ENCODE measurements at regions not wholly inside any gene's neighbourhood (a gene's known extent, or its start where the extent isn't known, plus 50 kb on each side); places are given as distances from the start of the nearest gene placed in this dataset.
A peak's percentile ranks its signal among the peaks of the same experiment; 100 is the strongest.

GRCh38 chr20:6583134-6583738 lies 184.2 kb upstream of the BMP2 start:
- TF ChIP-seq, protein P1, sequence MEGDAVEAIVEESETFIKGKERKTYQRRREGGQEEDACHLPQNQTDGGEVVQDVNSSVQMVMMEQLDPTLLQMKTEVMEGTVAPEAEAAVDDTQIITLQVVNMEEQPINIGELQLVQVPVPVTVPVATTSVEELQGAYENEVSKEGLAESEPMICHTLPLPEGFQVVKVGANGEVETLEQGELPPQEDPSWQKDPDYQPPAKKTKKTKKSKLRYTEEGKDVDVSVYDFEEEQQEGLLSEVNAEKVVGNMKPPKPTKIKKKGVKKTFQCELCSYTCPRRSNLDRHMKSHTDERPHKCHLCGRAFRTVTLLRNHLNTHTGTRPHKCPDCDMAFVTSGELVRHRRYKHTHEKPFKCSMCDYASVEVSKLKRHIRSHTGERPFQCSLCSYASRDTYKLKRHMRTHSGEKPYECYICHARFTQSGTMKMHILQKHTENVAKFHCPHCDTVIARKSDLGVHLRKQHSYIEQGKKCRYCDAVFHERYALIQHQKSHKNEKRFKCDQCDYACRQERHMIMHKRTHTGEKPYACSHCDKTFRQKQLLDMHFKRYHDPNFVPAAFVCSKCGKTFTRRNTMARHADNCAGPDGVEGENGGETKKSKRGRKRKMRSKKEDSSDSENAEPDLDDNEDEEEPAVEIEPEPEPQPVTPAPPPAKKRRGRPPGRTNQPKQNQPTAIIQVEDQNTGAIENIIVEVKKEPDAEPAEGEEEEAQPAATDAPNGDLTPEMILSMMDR (IDR thresholded peaks at IDR 0.05) = peak; percentile 47 to 63 (median 51)
- TF ChIP-seq EP300 (IDR thresholded peaks at IDR 0.05) = no peak
